Natural killer cell (primary cell): ENCODE measurements at regions not wholly inside any gene's neighbourhood (a gene's known extent, or its start where the extent isn't known, plus 50 kb on each side); places are given as distances from the start of the nearest gene placed in this dataset.

Source experiments
- ATAC-seq, 3 donors: fragments of 150-1000 bp in 2 of 3; fragments of 200-7000 bp in 1 of 3; cut with Tn5 transposase; 1 replicate in 1 of 3; 2 replicates in 2 of 3; pipeline ENCODE4 v1.10.0; 2021; ENCODE audit warnings: mild to moderate bottlenecking in 2 of 3, moderate library complexity in 2 of 3
- DNase-seq, 2 donors: peaks; one replicate each; pipeline versions ENCODE4 v3.0.0 to v3.0.0-alpha.2; 2013 to 2021; ENCODE audit warnings: mixed read lengths in 1 of 2
- H3K27ac ChIP-seq: one replicate; pipeline ENCODE4 v1.5.1; 2013; ENCODE audit warnings: mild to moderate bottlenecking, low read length
- H3K27me3 ChIP-seq: one replicate; pipeline ENCODE4 v1.6.1; 2013; ENCODE audit warnings: low read length; ENCODE audit not compliant: control insufficient read depth, insufficient read depth
- H3K36me3 ChIP-seq: one replicate; pipeline ENCODE4 v1.6.1; 2013; ENCODE audit warnings: low read length; ENCODE audit not compliant: control insufficient read depth, insufficient read depth
- H3K4me1 ChIP-seq: one replicate; pipeline ENCODE4 v1.6.1; 2013; ENCODE audit warnings: low read length; ENCODE audit not compliant: control insufficient read depth, insufficient read depth
- H3K4me3 ChIP-seq: one replicate; pipeline ENCODE4 v1.5.1; 2013; ENCODE audit warnings: low read length
- H3K9me3 ChIP-seq: one replicate; pipeline ENCODE4 v1.6.1; 2013; ENCODE audit warnings: low read length; ENCODE audit not compliant: control insufficient read depth, insufficient read depth
- H3K27ac Mint-ChIP-seq, 2 donors: one replicate each; pipeline ENCODE4 v1.8.0; 2022; ENCODE audit warnings: mild to moderate bottlenecking in 2 of 2, mixed read lengths in 2 of 2, moderate library complexity in 1 of 2
- H3K27me3 Mint-ChIP-seq, 2 donors: one replicate each; pipeline ENCODE4 v1.8.0; 2022; ENCODE audit warnings: low read depth in 2 of 2, mixed read lengths in 2 of 2
- H3K36me3 Mint-ChIP-seq: one replicate; pipeline ENCODE4 v1.8.0; 2022; ENCODE audit warnings: mixed read lengths
- H3K4me1 Mint-ChIP-seq, 2 donors: one replicate each; pipeline ENCODE4 v1.8.0; 2022; ENCODE audit warnings: mixed read lengths in 2 of 2
- H3K4me3 Mint-ChIP-seq: one replicate; pipeline ENCODE4 v1.8.0; 2022; ENCODE audit warnings: mild to moderate bottlenecking, moderate library complexity, mixed read lengths
- H3K9me3 Mint-ChIP-seq, 2 donors: one replicate each; pipeline ENCODE4 v1.8.0; 2022; ENCODE audit warnings: mixed read lengths in 2 of 2
- WGBS: methylation state at CpG from one replicate; pipeline ENCODE4 v1.1.7; 2013; ENCODE audit warnings: missing lambda C conversion rate; ENCODE audit not compliant: insufficient coverage; 5-methylcytosine and 5-hydroxymethylcytosine counted together
- intact Hi-C: fragments of 100-400 bp; cut with micrococcal nuclease; formaldehyde crosslinking; loops from one replicate; pipeline ENCODE4 v1.14.2; 2022
- TF ChIP-seq, protein P1 (sequence below): fragments of 200-600 bp; IDR thresholded peaks from one replicate; pipeline ENCODE4 v1.8.0; 2022; ENCODE audit warnings: antibody characterized with exemption

- Histone ChIP-seq H3K4me1 (no peaks in the 10 kb centered on the region), H3K27ac (no peak overlapping the region), H3K9me3 (no peaks in the 10 kb centered on the region), H3K27me3 (no peaks in the 10 kb centered on the region), H3K4me3 (no peak overlapping the region), H3K36me3 (no peaks in the 10 kb centered on the region)
- no peaks in the 10 kb centered on the region for H3K9me3 Mint-ChIP-seq
- intact Hi-C loops = no loop called here
- H3K27ac Mint-ChIP-seq = no peak overlapping the region
- no peak for ATAC-seq
- no peaks in the 10 kb centered on the region for H3K36me3 Mint-ChIP-seq
- 83% methylated on average over 3 of the region's 3 CpGs for WGBS
- H3K4me1 Mint-ChIP-seq = no peaks in the 10 kb centered on the region
- TF ChIP-seq, protein P1, sequence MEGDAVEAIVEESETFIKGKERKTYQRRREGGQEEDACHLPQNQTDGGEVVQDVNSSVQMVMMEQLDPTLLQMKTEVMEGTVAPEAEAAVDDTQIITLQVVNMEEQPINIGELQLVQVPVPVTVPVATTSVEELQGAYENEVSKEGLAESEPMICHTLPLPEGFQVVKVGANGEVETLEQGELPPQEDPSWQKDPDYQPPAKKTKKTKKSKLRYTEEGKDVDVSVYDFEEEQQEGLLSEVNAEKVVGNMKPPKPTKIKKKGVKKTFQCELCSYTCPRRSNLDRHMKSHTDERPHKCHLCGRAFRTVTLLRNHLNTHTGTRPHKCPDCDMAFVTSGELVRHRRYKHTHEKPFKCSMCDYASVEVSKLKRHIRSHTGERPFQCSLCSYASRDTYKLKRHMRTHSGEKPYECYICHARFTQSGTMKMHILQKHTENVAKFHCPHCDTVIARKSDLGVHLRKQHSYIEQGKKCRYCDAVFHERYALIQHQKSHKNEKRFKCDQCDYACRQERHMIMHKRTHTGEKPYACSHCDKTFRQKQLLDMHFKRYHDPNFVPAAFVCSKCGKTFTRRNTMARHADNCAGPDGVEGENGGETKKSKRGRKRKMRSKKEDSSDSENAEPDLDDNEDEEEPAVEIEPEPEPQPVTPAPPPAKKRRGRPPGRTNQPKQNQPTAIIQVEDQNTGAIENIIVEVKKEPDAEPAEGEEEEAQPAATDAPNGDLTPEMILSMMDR = no peak
- DNase-seq = no peak
- peaks cover 3 to 25% of the 10 kb centered on the region in 2 donors for H3K27me3 Mint-ChIP-seq
- no peak overlapping the region for H3K4me3 Mint-ChIP-seq
Observed at GRCh38 chr10:93189944-93190343, 116.3 kb downstream of the CYP26A1 start.

- Histone ChIP-seq H3K36me3 (no peaks in the 10 kb centered on the region), H3K27ac (no peak overlapping the region), H3K9me3 (no peaks in the 10 kb centered on the region), H3K4me1 (no peaks in the 10 kb centered on the region), H3K27me3 (no peaks in the 10 kb centered on the region), H3K4me3 (no peak overlapping the region)
- Mint-ChIP-seq H3K27ac (no peak overlapping the region), H3K4me1 (no peaks in the 10 kb centered on the region), H3K4me3 (no peak overlapping the region), H3K36me3 (no peaks in the 10 kb centered on the region), H3K9me3 (no peaks in the 10 kb centered on the region), H3K27me3 (peaks cover 3 to 21% of the 10 kb centered on the region in 2 donors)
- intact Hi-C loops = no loop called here
- WGBS = 53% methylated on average over 2 of the region's 3 CpGs
- TF ChIP-seq, protein P1 = no peak
- ATAC-seq (no peak), DNase-seq (no peak)
Observed at GRCh38 chr10:93190372-93190771, 116.7 kb downstream of the CYP26A1 start.

- intact Hi-C loops = no loop called here
- Histone ChIP-seq H3K27ac (no peak overlapping the region), H3K4me1 (no peaks in the 10 kb centered on the region), H3K9me3 (no peaks in the 10 kb centered on the region), H3K4me3 (no peak overlapping the region), H3K27me3 (no peaks in the 10 kb centered on the region), H3K36me3 (no peaks in the 10 kb centered on the region)
- Mint-ChIP-seq H3K36me3 (no peaks in the 10 kb centered on the region), H3K4me3 (no peak overlapping the region), H3K9me3 (no peaks in the 10 kb centered on the region), H3K27ac (no peak overlapping the region), H3K4me1 (peaks cover 5 to 9% of the 10 kb centered on the region in 2 donors), H3K27me3 (peaks cover 5 to 29% of the 10 kb centered on the region in 2 donors)
- TF ChIP-seq, protein P1 = no peak
- 85% methylated on average over 6 of the region's 6 CpGs for WGBS
- ATAC-seq (no peak), DNase-seq (no peak)
Observed at GRCh38 chr10:93193906-93194305, 120.2 kb downstream of the CYP26A1 start.

GRCh38 chr10:93198401-93199131 lies 124.9 kb downstream of the CYP26A1 start:
- Histone ChIP-seq H3K9me3 (no peaks in the 10 kb centered on the region), H3K27ac (no peak overlapping the region), H3K27me3 (no peaks in the 10 kb centered on the region), H3K4me1 (no peaks in the 10 kb centered on the region), H3K4me3 (no peak overlapping the region), H3K36me3 (no peaks in the 10 kb centered on the region)
- TF ChIP-seq, protein P1 = no peak
- ATAC-seq (no peak), DNase-seq (no peak)
- Mint-ChIP-seq H3K9me3 (no peaks in the 10 kb centered on the region), H3K27ac (no peak overlapping the region), H3K27me3 (peaks cover 8 to 58% of the 10 kb centered on the region in 2 donors), H3K4me3 (no peak overlapping the region), H3K36me3 (no peaks in the 10 kb centered on the region), H3K4me1 (peaks cover 9 to 14% of the 10 kb centered on the region in 2 donors)
- intact Hi-C loops = no loop called here
- 23% methylated on average over 9 of the region's 9 CpGs for WGBS
